ENCODE measurements at regions not wholly inside any gene's neighbourhood (a gene's known extent, or its start where the extent isn't known, plus 50 kb on each side); places are given as distances from the start of the nearest gene placed in this dataset.

- Histone ChIP-seq H3K4me3 (no peak overlapping the region), H3K36me3 (no peaks in the 10 kb centered on the region), H3K27ac (no peak overlapping the region), H3K9me3 (no peaks in the 10 kb centered on the region), H3K27me3 (no peaks in the 10 kb centered on the region), H3K4me1 (peaks cover 0 to 3% (median 0%) of the 10 kb centered on the region in 4 donors)
- 0% methylated on average over 1 of the region's 1 CpG for WGBS (ENCODE audit: insufficient coverage, low coverage, low lambda C conversion rate, missing lambda C conversion rate)
- TF ChIP-seq CTCF (IDR thresholded peaks at IDR 0.05) (peak; percentile 51 to 59 (median 54)), POLR2A (IDR thresholded peaks at IDR 0.05) (no peak)
- DNase-seq (no peak), ATAC-seq (peak; percentile 60 to 91 (median 74))
- intact Hi-C loops (cut with DNase I): no loop called here
These were observed 91.7 kb upstream of the SEL1L start for GRCh38 chr14:81625343-81625742.

GRCh38 chr14:81632157-81632556 is 98.5 kb upstream of the SEL1L start:
- no peaks in the 10 kb centered on the region for H3K27me3 ChIP-seq
- intact Hi-C loops (cut with DNase I): no loop called here
- no peaks in the 10 kb centered on the region for H3K36me3 ChIP-seq
- H3K4me1 ChIP-seq: peaks cover 0 to 18% (median 0%) of the 10 kb centered on the region in 4 donors
- ATAC-seq (peak; percentile 60 to 95 (median 71)), DNase-seq (no peak)
- H3K27ac ChIP-seq: no peak overlapping the region
- H3K9me3 ChIP-seq: no peaks in the 10 kb centered on the region
- no peak overlapping the region for H3K4me3 ChIP-seq
- TF ChIP-seq POLR2A (IDR thresholded peaks at IDR 0.05) (no peak), CTCF (IDR thresholded peaks at IDR 0.05) (no peak)

GRCh38 chr14:81633496-81633895 is 99.8 kb upstream of the SEL1L start:
- no peaks in the 10 kb centered on the region for H3K27me3 ChIP-seq
- H3K36me3 ChIP-seq: no peaks in the 10 kb centered on the region
- H3K4me3 ChIP-seq: no peak overlapping the region
- H3K4me1 ChIP-seq: peaks cover 0 to 17% (median 0%) of the 10 kb centered on the region in 4 donors
- H3K27ac ChIP-seq: no peak overlapping the region
- ATAC-seq (peak in 2 of 4 donors; percentile 68 to 88), DNase-seq (no peak)
- TF ChIP-seq CTCF (IDR thresholded peaks at IDR 0.05) (no peak), POLR2A (IDR thresholded peaks at IDR 0.05) (no peak)
- intact Hi-C loops (cut with DNase I): no loop called here
- no peaks in the 10 kb centered on the region for H3K9me3 ChIP-seq

- Histone ChIP-seq H3K4me3 (no peak overlapping the region), H3K9me3 (no peaks in the 10 kb centered on the region), H3K36me3 (no peaks in the 10 kb centered on the region), H3K27ac (no peak overlapping the region), H3K27me3 (no peaks in the 10 kb centered on the region), H3K4me1 (peaks cover 0 to 9% (median 0%) of the 10 kb centered on the region in 4 donors)
- 0% methylated on average over 1 of the region's 1 CpG for WGBS (ENCODE audit: insufficient coverage, low coverage, low lambda C conversion rate, missing lambda C conversion rate)
- no peak for ATAC-seq
- intact Hi-C loops (cut with DNase I): no loop called here
- no peak for DNase-seq
- TF ChIP-seq CTCF (IDR thresholded peaks at IDR 0.05): no peak
- no peak for TF ChIP-seq POLR2A (IDR thresholded peaks at IDR 0.05)
These were observed 104.0 kb upstream of the SEL1L start for GRCh38 chr14:81637639-81638038.

DNA sequence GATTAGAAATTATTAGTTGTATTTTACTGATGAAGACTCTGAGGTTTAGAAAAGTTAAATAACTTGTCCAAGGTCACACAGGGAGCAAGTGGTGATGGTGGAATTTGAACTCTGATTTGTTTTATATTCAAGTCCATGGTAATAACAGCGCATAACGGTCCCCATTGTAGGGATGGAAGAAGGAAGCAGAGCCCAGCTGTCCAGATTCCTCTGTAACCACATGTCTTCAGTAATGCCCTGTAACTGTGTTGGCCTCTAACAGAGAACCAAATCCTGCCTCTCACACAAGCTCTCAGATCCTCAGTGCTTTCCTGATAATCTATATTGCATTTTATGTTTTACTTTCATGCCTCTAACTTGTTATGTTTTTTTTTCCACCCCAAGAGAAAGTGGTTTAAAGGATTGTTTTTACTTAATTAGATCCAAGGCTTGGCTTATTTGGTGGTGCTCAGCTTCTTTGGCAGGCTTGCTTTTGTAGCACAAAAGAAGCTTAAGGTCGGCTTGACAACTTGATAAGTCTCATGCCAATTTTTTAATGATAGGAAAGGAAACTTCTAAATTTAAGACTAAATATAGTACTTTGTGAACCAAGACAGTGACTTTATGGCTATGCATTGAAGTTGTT is 105.1 kb upstream of the SEL1L start:
- WGBS (ENCODE audit: insufficient coverage, low coverage, low lambda C conversion rate, missing lambda C conversion rate): 66% methylated on average over 3 of the region's 3 CpGs
- no peak overlapping the region for H3K4me3 ChIP-seq
- no peak overlapping the region for H3K27ac ChIP-seq
- ATAC-seq (no peak), DNase-seq (no peak)
- H3K4me1 ChIP-seq: no peaks in the 10 kb centered on the region
- intact Hi-C loops (cut with DNase I): no loop called here
- no peaks in the 10 kb centered on the region for H3K9me3 ChIP-seq
- TF ChIP-seq CTCF (IDR thresholded peaks at IDR 0.05) (no peak), POLR2A (IDR thresholded peaks at IDR 0.05) (no peak)
- no peaks in the 10 kb centered on the region for H3K36me3 ChIP-seq
- H3K27me3 ChIP-seq: no peaks in the 10 kb centered on the region
